ENCODE measurements at regions not wholly inside any gene's neighbourhood (a gene's known extent, or its start where the extent isn't known, plus 50 kb on each side); places are given as distances from the start of the nearest gene placed in this dataset.

- Histone ChIP-seq H3K9ac (ENCODE audit: extremely low read depth, insufficient read length, low read length) (no peak overlapping the region), H3K4me1 (ENCODE audit: insufficient read depth, low read length) (peaks cover 6% of the 10 kb centered on the region; the same call in 1 of the 2 replicates), H4K8ac (replicated peaks; ENCODE audit: insufficient read length, low read depth, low read length) (no peak overlapping the region), H3K14ac (ENCODE audit: insufficient read depth, low read length) (no peak overlapping the region), H2BK15ac (ENCODE audit: low read depth, low read length) (no peak overlapping the region), H2AFZ (ENCODE audit: low read length) (no peak overlapping the region), H3K79me2 (ENCODE audit: insufficient read depth, low read length) (no peaks in the 10 kb centered on the region), H3K4me2 (ENCODE audit: insufficient read depth, insufficient read length, low read length) (no peak overlapping the region), H3K56ac (ENCODE audit: insufficient read length, low read depth, low read length) (no peak overlapping the region), H3T11ph (ENCODE audit: low read length) (no peak overlapping the region), H3K18ac (ENCODE audit: insufficient read length, low read depth, low read length) (no peak overlapping the region), H3K9me3 (ENCODE audit: control insufficient read depth, low read depth, low read length) (no peaks in the 10 kb centered on the region), H4K5ac (ENCODE audit: insufficient read length, low read depth, low read length) (no peak overlapping the region), H3K4ac (ENCODE audit: low read depth, low read length) (no peak overlapping the region), H2BK5ac (ENCODE audit: insufficient read length, low read length) (no peak overlapping the region), H4K91ac (ENCODE audit: insufficient read length, low read depth, low read length) (no peak overlapping the region), H3K27me3 (ENCODE audit: insufficient read depth, low read length) (no peaks in the 10 kb centered on the region), H2BK20ac (ENCODE audit: low read depth, low read length, poor library complexity, severe bottlenecking) (no peak overlapping the region), H4K20me1 (ENCODE audit: control insufficient read depth, insufficient read depth, insufficient read length) (no peaks in the 10 kb centered on the region), H2BK120ac (ENCODE audit: low read depth, low read length, poor library complexity, severe bottlenecking) (no peak overlapping the region), H2BK12ac (ENCODE audit: insufficient read length, low read depth, low read length) (no peak overlapping the region), H3K79me1 (ENCODE audit: insufficient read depth, low read depth, low read length, poor library complexity, severe bottlenecking) (no peaks in the 10 kb centered on the region), H3K27ac (ENCODE audit: insufficient read length, low read depth, low read length) (no peak overlapping the region), H2AK5ac (ENCODE audit: insufficient read length, low read length) (no peak overlapping the region), H3K23me2 (ENCODE audit: insufficient read length, low read depth, low read length, poor library complexity, severe bottlenecking) (no peaks in the 10 kb centered on the region), H3K23ac (ENCODE audit: insufficient read length, low read depth, low read length) (no peak overlapping the region)
- no peaks in the 10 kb centered on the region; the same call in 1 of the 2 replicates for H3K27me3 Mint-ChIP-seq (ENCODE audit: low read depth)
- 0 out of 7 replicates have a peak, but pooled peaks cover 0 to 6% (median 0%) of the 10 kb centered on the region in 3 experiments for H3K36me3 Mint-ChIP-seq (ENCODE audit: insufficient read depth in 1 of 3, low read depth in 3 of 3)
- peaks cover 37 to 59% of the 10 kb centered on the region in 2 experiments for H3K4me1 Mint-ChIP-seq
- H3K9me3 Mint-ChIP-seq = peaks cover 0 to 2% of the 10 kb centered on the region in 2 experiments; a peak in 2 of 5 replicates
- H3K27ac Mint-ChIP-seq = peak overlapping the region in 1 of 3 experiments; percentile 86; a peak in 2 of 7 replicates
- TF ChIP-seq CTCF (conservative IDR thresholded peaks at IDR 0.05) = no peak
- DNase-seq = no peak
- no CpG with 5 or more reads among the region's 5 CpGs for WGBS (ENCODE audit: extremely low coverage, insufficient read length, low lambda C conversion rate)
- H3K4me3 Mint-ChIP-seq = no peak overlapping the region
Observed at GRCh38 chr2:107062599-107063220, 176.7 kb upstream of the ST6GAL2 start.

All from H9 (cell line).